Activated naive CD8-positive, alpha-beta T cell treated with anti-CD3 and anti-CD28 coated beads, Interleukin-2, amount 50 U/mL, for 24 hours (primary cell): ENCODE measurements at regions not wholly inside any gene's neighbourhood (a gene's known extent, or its start where the extent isn't known, plus 50 kb on each side); places are given as distances from the start of the nearest gene placed in this dataset.

Experiments used
- ATAC-seq: fragments of 150-1000 bp; cut with Tn5 transposase; one replicate; pipeline ENCODE4 v1.10.0; 2021
- DNase-seq: peaks from one replicate; pipeline ENCODE4 v3.0.0; 2021
- H3K27ac Mint-ChIP-seq: one replicate; pipeline ENCODE4 v1.8.0; 2021; ENCODE audit warnings: mild to moderate bottlenecking, mixed read lengths
- H3K27me3 Mint-ChIP-seq: one replicate; pipeline ENCODE4 v1.8.0; 2021; ENCODE audit warnings: mixed read lengths
- H3K36me3 Mint-ChIP-seq: one replicate; pipeline ENCODE4 v1.8.0; 2021; ENCODE audit warnings: low read depth, mixed read lengths
- H3K4me1 Mint-ChIP-seq: one replicate; pipeline ENCODE4 v1.8.0; 2021; ENCODE audit warnings: mixed read lengths
- H3K4me3 Mint-ChIP-seq: one replicate; pipeline ENCODE4 v1.8.0; 2021; ENCODE audit warnings: mild to moderate bottlenecking, moderate library complexity, mixed read lengths
- H3K9me3 Mint-ChIP-seq: one replicate; pipeline ENCODE4 v1.8.0; 2021; ENCODE audit warnings: mixed read lengths

GRCh38 chr1:53408013-53408754 is 51.0 kb upstream of the DMRTB1 start:
- H3K36me3 Mint-ChIP-seq: no peaks in the 10 kb centered on the region
- H3K27ac Mint-ChIP-seq: peak overlapping the region; percentile 32
- ATAC-seq: peak; percentile 22
- peaks cover 39% of the 10 kb centered on the region for H3K4me1 Mint-ChIP-seq
- no peak overlapping the region for H3K4me3 Mint-ChIP-seq
- H3K9me3 Mint-ChIP-seq: no peaks in the 10 kb centered on the region
- no peak for DNase-seq
- peaks cover 2% of the 10 kb centered on the region for H3K27me3 Mint-ChIP-seq

- Mint-ChIP-seq H3K9me3 (no peaks in the 10 kb centered on the region), H3K4me3 (no peak overlapping the region), H3K4me1 (peaks cover 45% of the 10 kb centered on the region)
Measured at GRCh38 chr1:53408755-53409129, 50.5 kb upstream of the DMRTB1 start.

GRCh38 chr1:53409233-53409632 is 50.0 kb upstream of the DMRTB1 start:
- Mint-ChIP-seq H3K27ac (peak overlapping the region; percentile 44), H3K27me3 (peaks cover 2% of the 10 kb centered on the region), H3K4me1 (peaks cover 50% of the 10 kb centered on the region)

More at GRCh38 chr1:53408755-53409129, 50.5 kb upstream of the DMRTB1 start:
- Mint-ChIP-seq H3K36me3 (no peaks in the 10 kb centered on the region), H3K27ac (no peak overlapping the region), H3K27me3 (peaks cover 2% of the 10 kb centered on the region)
- DNase-seq (no peak), ATAC-seq (no peak)

More at GRCh38 chr1:53409233-53409632, 50.0 kb upstream of the DMRTB1 start:
- H3K4me3 Mint-ChIP-seq: no peak overlapping the region
- ATAC-seq: no peak
- H3K36me3 Mint-ChIP-seq: no peaks in the 10 kb centered on the region
- DNase-seq: no peak
- H3K9me3 Mint-ChIP-seq: no peaks in the 10 kb centered on the region
